HUES6 (cell line): ENCODE measurements at regions not wholly inside any gene's neighbourhood (a gene's known extent, or its start where the extent isn't known, plus 50 kb on each side); places are given as distances from the start of the nearest gene placed in this dataset.

ENCODE experiments used
- H3K27ac ChIP-seq: 2 replicates; pipeline ENCODE4 v1.7.0; 2013; ENCODE audit warnings: low read depth, mild to moderate bottlenecking, low read length, inconsistent platforms
- H3K27me3 ChIP-seq: 2 replicates; pipeline ENCODE4 v1.6.1; 2013; ENCODE audit warnings: low read length; ENCODE audit not compliant: control insufficient read depth, insufficient read depth
- H3K36me3 ChIP-seq: 2 replicates; pipeline ENCODE4 v1.6.1; 2013; ENCODE audit warnings: low read length; ENCODE audit not compliant: control insufficient read depth, insufficient read depth
- H3K4me1 ChIP-seq: 2 replicates; pipeline ENCODE4 v1.6.1; 2013; ENCODE audit warnings: low read length; ENCODE audit not compliant: control insufficient read depth, insufficient read depth
- H3K4me3 ChIP-seq: 2 replicates; pipeline ENCODE4 v1.5.1; 2013; ENCODE audit warnings: low read depth, low read length
- H3K9ac ChIP-seq: one replicate; pipeline ENCODE4 v1.6.1; 2013; ENCODE audit warnings: mild to moderate bottlenecking, low read length
- H3K9me3 ChIP-seq: 2 replicates; pipeline ENCODE4 v1.6.1; 2013; ENCODE audit warnings: low read depth, low read length; ENCODE audit not compliant: control insufficient read depth, insufficient read depth

DNA sequence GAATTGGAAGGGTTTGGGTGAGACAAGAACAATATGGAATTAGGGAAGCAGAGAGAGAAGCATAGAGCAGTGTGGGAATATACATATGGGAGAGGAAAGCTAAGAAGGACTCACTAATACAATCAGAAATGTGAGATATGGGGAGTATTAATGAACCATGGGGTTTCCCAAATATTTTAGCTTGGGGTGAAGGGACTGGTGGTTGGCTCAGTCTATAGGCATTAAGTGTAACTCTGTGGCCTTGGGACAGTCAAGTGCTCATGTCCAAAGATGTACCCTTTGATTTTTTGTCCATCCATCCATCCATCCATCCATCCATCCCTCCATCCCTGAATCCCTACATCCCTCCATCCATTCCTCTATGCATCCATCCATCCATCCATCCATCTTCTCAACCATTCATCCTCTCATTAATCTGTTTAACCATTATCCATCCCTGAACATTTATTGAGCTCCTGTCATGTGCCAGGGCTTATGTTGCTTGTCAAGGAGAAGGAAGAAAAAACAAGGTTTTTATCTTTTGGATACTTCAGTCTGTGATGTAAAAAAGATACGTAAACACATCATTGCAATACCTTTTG, 263.4 kb upstream of the CHD6 start:
- H3K27me3 ChIP-seq: no peaks in the 10 kb centered on the region
- H3K36me3 ChIP-seq: no peaks in the 10 kb centered on the region
- no peak overlapping the region for H3K9ac ChIP-seq
- H3K4me3 ChIP-seq: no peak overlapping the region
- H3K27ac ChIP-seq: no peak overlapping the region
- H3K4me1 ChIP-seq: no peaks in the 10 kb centered on the region
- no peaks in the 10 kb centered on the region for H3K9me3 ChIP-seq

GRCh38 chr20:41879123-41879522, 260.9 kb upstream of the CHD6 start:
- no peaks in the 10 kb centered on the region for H3K27me3 ChIP-seq
- no peak overlapping the region for H3K27ac ChIP-seq

GRCh38 chr20:41877911-41878310, 259.7 kb upstream of the CHD6 start:
- Histone ChIP-seq H3K27me3 (no peaks in the 10 kb centered on the region), H3K9me3 (no peaks in the 10 kb centered on the region)

More at GRCh38 chr20:41879123-41879522, 260.9 kb upstream of the CHD6 start:
- H3K9ac ChIP-seq: no peak overlapping the region
- no peaks in the 10 kb centered on the region for H3K36me3 ChIP-seq
- H3K4me3 ChIP-seq: no peak overlapping the region
- no peaks in the 10 kb centered on the region for H3K9me3 ChIP-seq
- H3K4me1 ChIP-seq: no peaks in the 10 kb centered on the region

DNA sequence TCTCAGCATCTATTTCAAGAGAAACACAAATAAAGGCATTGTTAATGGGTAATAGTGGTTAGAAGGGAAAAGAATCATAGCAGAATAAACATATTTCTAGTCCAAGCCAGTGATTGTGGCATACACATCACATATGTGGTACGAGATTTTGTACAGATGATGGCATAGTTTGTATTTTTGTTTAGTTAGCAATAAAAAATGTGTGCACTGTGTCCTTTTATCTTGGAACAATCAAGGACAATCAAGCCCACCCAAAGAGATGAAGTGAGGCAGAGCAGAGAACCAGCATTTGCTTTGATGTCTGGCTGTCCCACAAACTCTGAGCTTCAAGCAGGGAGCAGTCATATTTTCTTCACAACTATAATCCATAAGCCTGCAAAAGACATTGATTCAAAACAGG, 256.5 kb upstream of the CHD6 start:
- H3K4me3 ChIP-seq: no peak overlapping the region
- no peak overlapping the region for H3K9ac ChIP-seq
- H3K36me3 ChIP-seq: no peaks in the 10 kb centered on the region
- no peaks in the 10 kb centered on the region for H3K4me1 ChIP-seq
- no peaks in the 10 kb centered on the region for H3K27me3 ChIP-seq
- no peak overlapping the region for H3K27ac ChIP-seq
- no peaks in the 10 kb centered on the region for H3K9me3 ChIP-seq

More at GRCh38 chr20:41877911-41878310, 259.7 kb upstream of the CHD6 start:
- Histone ChIP-seq H3K36me3 (no peaks in the 10 kb centered on the region), H3K27ac (no peak overlapping the region), H3K9ac (no peak overlapping the region), H3K4me3 (no peak overlapping the region), H3K4me1 (no peaks in the 10 kb centered on the region)

DNA sequence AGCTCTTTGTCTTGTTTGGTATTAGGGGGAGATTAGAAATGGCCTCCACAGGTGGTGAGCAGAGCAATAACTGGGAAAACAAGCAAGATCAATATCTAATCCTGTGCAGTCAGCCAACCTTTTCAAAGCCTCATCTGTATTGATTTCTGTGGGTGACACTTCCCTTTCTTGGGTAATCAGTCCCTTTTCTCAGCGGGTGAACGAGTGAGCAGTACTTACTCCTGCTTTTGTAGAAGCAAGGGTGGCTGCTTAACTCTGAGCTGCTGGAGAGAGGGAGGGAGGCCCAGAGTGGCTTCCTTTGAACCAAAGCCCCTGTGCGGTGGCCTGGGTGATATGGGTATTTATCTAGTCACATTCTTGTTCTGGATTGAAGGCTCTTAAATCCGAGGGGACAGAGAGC, 254.8 kb upstream of the CHD6 start:
- H3K9me3 ChIP-seq: peaks cover 6% of the 10 kb centered on the region
- H3K9ac ChIP-seq: no peak overlapping the region
- H3K4me1 ChIP-seq: no peaks in the 10 kb centered on the region
- H3K27me3 ChIP-seq: no peaks in the 10 kb centered on the region
- no peak overlapping the region for H3K27ac ChIP-seq
- H3K4me3 ChIP-seq: no peak overlapping the region
- no peaks in the 10 kb centered on the region for H3K36me3 ChIP-seq

GRCh38 chr20:41870869-41871462, 252.8 kb upstream of the CHD6 start:
- Histone ChIP-seq H3K36me3 (no peaks in the 10 kb centered on the region), H3K9me3 (peaks cover 6% of the 10 kb centered on the region), H3K27ac (no peak overlapping the region), H3K9ac (no peak overlapping the region), H3K4me1 (no peaks in the 10 kb centered on the region), H3K27me3 (no peaks in the 10 kb centered on the region), H3K4me3 (no peak overlapping the region)

DNA sequence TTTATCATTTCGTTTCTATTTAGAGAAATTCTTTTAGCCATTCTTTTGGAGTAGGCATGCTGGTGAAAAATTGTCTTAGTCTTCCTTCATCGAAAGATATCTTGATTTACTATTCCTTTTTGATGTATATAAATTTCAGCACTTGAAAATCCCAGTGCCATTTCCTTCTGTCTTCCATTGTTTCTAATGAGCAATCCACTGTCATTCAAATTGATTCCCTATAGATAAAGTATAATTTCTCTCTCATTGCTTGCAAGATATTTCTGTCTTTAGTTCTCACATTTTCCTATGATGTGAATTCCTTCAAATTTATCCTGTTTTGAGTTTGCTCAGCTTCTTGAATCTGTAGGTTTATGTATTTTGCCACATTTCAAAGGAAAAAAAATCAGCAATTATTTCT, 251.1 kb upstream of the CHD6 start:
- Histone ChIP-seq H3K4me3 (no peak overlapping the region), H3K27me3 (no peaks in the 10 kb centered on the region), H3K27ac (no peak overlapping the region), H3K9me3 (peaks cover 6% of the 10 kb centered on the region), H3K4me1 (no peaks in the 10 kb centered on the region), H3K36me3 (no peaks in the 10 kb centered on the region), H3K9ac (no peak overlapping the region)

DNA sequence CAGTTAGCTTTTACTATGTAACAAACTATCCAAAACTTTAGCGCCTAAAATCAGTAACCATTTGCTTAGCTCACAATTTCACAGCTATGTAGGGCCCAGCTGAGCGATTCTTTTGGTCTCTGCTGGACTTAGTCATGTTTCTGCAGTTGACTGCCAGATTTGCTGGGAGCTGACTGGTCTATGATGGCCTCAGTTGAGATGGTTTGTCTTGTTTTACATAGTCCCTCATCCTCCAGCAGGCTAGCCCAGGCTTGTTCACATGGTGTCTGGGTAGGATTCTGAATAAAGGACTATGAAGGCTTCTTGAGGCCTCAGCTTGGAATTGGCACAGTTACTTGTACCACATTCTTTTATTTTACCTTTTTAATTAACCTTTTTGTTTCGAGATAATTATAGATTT, 247.8 kb upstream of the CHD6 start:
- no peak overlapping the region for H3K4me3 ChIP-seq
- H3K27ac ChIP-seq: no peak overlapping the region
- H3K9me3 ChIP-seq: peaks cover 6% of the 10 kb centered on the region
- H3K27me3 ChIP-seq: no peaks in the 10 kb centered on the region
- no peak overlapping the region for H3K9ac ChIP-seq
- peaks cover 10% of the 10 kb centered on the region for H3K4me1 ChIP-seq
- H3K36me3 ChIP-seq: no peaks in the 10 kb centered on the region

DNA sequence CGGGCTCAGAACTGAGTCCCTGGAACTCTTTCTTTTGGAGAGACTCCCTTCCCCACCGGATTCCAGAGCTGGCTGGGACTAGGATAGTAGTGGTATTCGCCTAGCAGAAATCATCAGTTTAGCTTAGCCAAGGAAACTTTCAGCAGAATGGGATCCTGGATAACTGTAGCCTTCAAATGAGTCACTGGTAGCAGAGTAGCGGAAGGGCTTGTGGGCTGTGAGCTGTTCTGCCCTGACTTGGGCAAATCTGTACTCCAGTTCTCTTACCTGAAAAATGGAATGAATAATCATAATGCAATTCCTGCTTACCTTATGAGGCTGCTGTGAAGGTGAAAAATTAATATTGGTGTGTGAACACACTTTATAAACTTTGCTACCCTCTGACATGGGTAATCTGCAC, 244.3 kb upstream of the CHD6 start:
- H3K4me3 ChIP-seq: no peak overlapping the region
- H3K9ac ChIP-seq: no peak overlapping the region
- H3K9me3 ChIP-seq: peaks cover 7% of the 10 kb centered on the region; the same call in 1 of the 2 replicates
- H3K36me3 ChIP-seq: no peaks in the 10 kb centered on the region
- H3K27ac ChIP-seq: no peak overlapping the region
- H3K4me1 ChIP-seq: peaks cover 10% of the 10 kb centered on the region
- H3K27me3 ChIP-seq: no peaks in the 10 kb centered on the region

DNA sequence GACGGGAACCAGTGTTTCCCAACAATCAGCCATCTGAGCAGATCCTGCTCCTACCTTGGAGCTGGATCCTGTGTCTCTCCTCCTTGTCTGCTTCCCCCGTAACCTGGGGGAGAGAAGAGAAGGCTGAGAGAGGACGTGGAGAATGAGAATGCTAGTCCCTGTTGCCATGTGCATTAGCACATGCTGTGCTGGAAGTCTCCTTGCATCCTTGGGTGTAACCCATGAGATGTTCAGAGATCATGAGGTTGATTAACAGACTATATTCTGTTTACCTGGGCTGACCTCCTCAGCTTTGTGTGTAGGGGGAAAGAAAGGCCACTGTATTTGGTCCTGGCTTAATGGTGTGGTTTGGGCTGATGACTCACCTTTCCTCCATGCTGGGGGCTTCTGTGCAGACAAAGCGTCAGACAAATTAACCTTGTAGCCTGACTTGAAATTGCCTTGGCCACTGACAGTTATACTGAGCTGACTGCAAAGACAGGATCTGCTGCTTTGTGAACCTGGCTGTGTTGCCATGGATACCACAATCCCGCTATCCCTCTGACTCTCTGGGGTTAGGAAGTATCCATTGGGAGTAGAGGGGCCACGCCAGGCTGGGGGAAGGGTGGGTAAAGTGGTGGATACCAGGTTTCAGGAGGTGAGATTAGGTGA, 243.7 kb upstream of the CHD6 start:
- peaks cover 10% of the 10 kb centered on the region for H3K4me1 ChIP-seq
- no peaks in the 10 kb centered on the region for H3K27me3 ChIP-seq
- H3K27ac ChIP-seq: no peak overlapping the region
- no peak overlapping the region for H3K9ac ChIP-seq
- peaks cover 7% of the 10 kb centered on the region; the same call in 1 of the 2 replicates for H3K9me3 ChIP-seq
- no peaks in the 10 kb centered on the region for H3K36me3 ChIP-seq
- no peak overlapping the region for H3K4me3 ChIP-seq

GRCh38 chr20:41854765-41855164, 236.6 kb upstream of the CHD6 start:
- Histone ChIP-seq H3K4me3 (no peak overlapping the region), H3K27me3 (no peaks in the 10 kb centered on the region), H3K36me3 (no peaks in the 10 kb centered on the region), H3K4me1 (0 out of 2 replicates have a peak, but pooled peaks cover 6% of the 10 kb centered on the region), H3K9me3 (peaks cover 11% of the 10 kb centered on the region), H3K9ac (no peak overlapping the region), H3K27ac (no peak overlapping the region)
